Left forelimb (tissue), 1 donor: ENCODE measurements at regions not wholly inside any gene's neighbourhood (a gene's known extent, or its start where the extent isn't known, plus 50 kb on each side); places are given as distances from the start of the nearest gene placed in this dataset.

Source experiments
- DNase-seq: peaks from one replicate; pipeline ENCODE4 v3.0.0-alpha.2; 2018; ENCODE audit warnings: low spot score

- no peak for DNase-seq
These were observed 409.3 kb upstream of the SLC24A2 start for GRCh38 chr9:20197976-20198685.

- DNase-seq = no peak
These were observed 402.5 kb upstream of the SLC24A2 start for GRCh38 chr9:20191228-20191840.

- no peak for DNase-seq
These were observed 401.0 kb upstream of the SLC24A2 start for GRCh38 chr9:20189871-20190270.

GRCh38 chr9:20188616-20189369, 400.0 kb upstream of the SLC24A2 start:
- no peak for DNase-seq

- DNase-seq = no peak
These were observed 398.5 kb upstream of the SLC24A2 start for GRCh38 chr9:20187318-20187717.

GRCh38 chr9:20186823-20187222, 398.0 kb upstream of the SLC24A2 start:
- no peak for DNase-seq

GRCh38 chr9:20186231-20186630, 397.4 kb upstream of the SLC24A2 start:
- no peak for DNase-seq

- DNase-seq = no peak
These were observed 395.7 kb upstream of the SLC24A2 start for GRCh38 chr9:20184541-20184940.

- DNase-seq = no peak
These were observed 389.8 kb upstream of the SLC24A2 start for GRCh38 chr9:20178679-20179078.

- DNase-seq = no peak
These were observed 389.4 kb upstream of the SLC24A2 start for GRCh38 chr9:20178197-20178596.

GRCh38 chr9:20170122-20170521, 381.3 kb upstream of the SLC24A2 start:
- no peak for DNase-seq

- DNase-seq = no peak
These were observed 363.4 kb upstream of the SLC24A2 start for GRCh38 chr9:20152151-20152725.

GRCh38 chr9:20148416-20148815, 359.6 kb upstream of the SLC24A2 start:
- DNase-seq = no peak

GRCh38 chr9:20144197-20144596, 355.4 kb upstream of the SLC24A2 start:
- DNase-seq = no peak

GRCh38 chr9:20139763-20140290, 351.0 kb upstream of the SLC24A2 start:
- no peak for DNase-seq

- no peak for DNase-seq
These were observed 350.0 kb upstream of the SLC24A2 start for GRCh38 chr9:20138841-20139240.

GRCh38 chr9:20138116-20138515, 349.3 kb upstream of the SLC24A2 start:
- DNase-seq = no peak

- DNase-seq = no peak
These were observed 348.6 kb upstream of the SLC24A2 start for GRCh38 chr9:20137425-20137824.

GRCh38 chr9:20135119-20135697, 346.4 kb upstream of the SLC24A2 start:
- DNase-seq = no peak

GRCh38 chr9:20125727-20126126, 336.9 kb upstream of the SLC24A2 start:
- DNase-seq = no peak

- no peak for DNase-seq
These were observed 330.7 kb upstream of the SLC24A2 start for GRCh38 chr9:20119566-20119965.

GRCh38 chr9:20117986-20118385, 329.1 kb upstream of the SLC24A2 start:
- no peak for DNase-seq
